GM23338 (cell line): ENCODE measurements at regions not wholly inside any gene's neighbourhood (a gene's known extent, or its start where the extent isn't known, plus 50 kb on each side); places are given as distances from the start of the nearest gene placed in this dataset.

Experiments used
- ATAC-seq: fragments of 200-7000 bp; cut with Tn5 transposase; 3 replicates; pipeline ENCODE4 v1.9.1; 2020
- DNase-seq: peaks from one replicate; pipeline ENCODE4 v3.0.0-alpha.2; 2015; ENCODE audit warnings: low spot score
- H2AFZ ChIP-seq: fragments of 200-600 bp; sonication (generic); 2 replicates; pipeline ENCODE4 v1.8.0; 2016; ENCODE audit warnings: antibody characterized with exemption, mild to moderate bottlenecking, moderate library complexity
- H3F3A ChIP-seq: fragments of 200-600 bp; sonication (generic); replicated peaks from 2 replicates; pipeline ENCODE4 v1.8.0; 2017; ENCODE audit warnings: antibody characterized with exemption, mixed run types, low read depth
- H3K27ac ChIP-seq: fragments of 200-600 bp; sonication (generic); 2 replicates; pipeline ENCODE4 v1.6.1; 2016; ENCODE audit warnings: low read depth
- H3K27me3 ChIP-seq: fragments of 200-600 bp; sonication (generic); 2 replicates; pipeline ENCODE4 v1.8.0; 2016; ENCODE audit warnings: mild to moderate bottlenecking, mixed run types, moderate library complexity; ENCODE audit not compliant: insufficient read depth
- H3K36me3 ChIP-seq: fragments of 200-600 bp; sonication (generic); 2 replicates; pipeline ENCODE4 v1.8.0; 2016; ENCODE audit warnings: mild to moderate bottlenecking; ENCODE audit not compliant: insufficient read depth
- H3K4me1 ChIP-seq: fragments of 200-600 bp; sonication (generic); 2 replicates; pipeline ENCODE4 v1.8.0; 2016; ENCODE audit warnings: mild to moderate bottlenecking, moderate library complexity; ENCODE audit not compliant: insufficient read depth
- H3K4me2 ChIP-seq: fragments of 200-600 bp; sonication (generic); 2 replicates; pipeline ENCODE4 v1.7.1; 2017; ENCODE audit warnings: mixed run types
- H3K4me3 ChIP-seq: fragments of 200-600 bp; sonication (generic); 2 replicates; pipeline ENCODE4 v1.6.1; 2016; ENCODE audit warnings: mixed run types
- H3K79me2 ChIP-seq: fragments of 200-600 bp; sonication (generic); replicated peaks from 2 replicates; pipeline ENCODE4 v1.8.0; 2017; ENCODE audit warnings: mild to moderate bottlenecking; ENCODE audit not compliant: insufficient read depth
- H3K9me2 ChIP-seq: fragments of 200-600 bp; sonication (generic); 2 replicates; pipeline ENCODE4 v1.8.0; 2017; ENCODE audit not compliant: insufficient read depth
- H4K20me1 ChIP-seq: fragments of 200-600 bp; sonication (generic); replicated peaks from 2 replicates; pipeline ENCODE4 v1.8.0; 2017; ENCODE audit warnings: mild to moderate bottlenecking; ENCODE audit not compliant: insufficient read depth
- H3K27ac Mint-ChIP-seq: 2 replicates; pipeline ENCODE4 v1.8.0; 2020; ENCODE audit warnings: inconsistent platforms, mild to moderate bottlenecking, moderate library complexity, mixed read lengths
- H3K27me3 Mint-ChIP-seq: 3 replicates; pipeline ENCODE4 v1.8.0; 2022; ENCODE audit warnings: low read depth, mild to moderate bottlenecking, moderate library complexity, mixed read lengths, inconsistent platforms; ENCODE audit not compliant: insufficient read depth, poor library complexity
- H3K36me3 Mint-ChIP-seq: 3 replicates; pipeline ENCODE4 v1.8.0; 2021; ENCODE audit warnings: low read depth, mild to moderate bottlenecking, inconsistent platforms, moderate library complexity, mixed read lengths
- H3K4me1 Mint-ChIP-seq: 3 replicates; pipeline ENCODE4 v1.8.0; 2020; ENCODE audit warnings: mild to moderate bottlenecking, inconsistent platforms, mixed read lengths
- H3K4me3 Mint-ChIP-seq: 3 replicates; pipeline ENCODE4 v1.8.0; 2021; ENCODE audit warnings: moderate library complexity, mild to moderate bottlenecking, inconsistent platforms, mixed read lengths
- H3K9me3 Mint-ChIP-seq: 3 replicates; pipeline ENCODE4 v1.8.0; 2020; ENCODE audit warnings: moderate library complexity, mild to moderate bottlenecking, inconsistent platforms, mixed read lengths
- CREB1 ChIP-seq: fragments of 250-450 bp; sonication (Bioruptor Pico); IDR thresholded peaks from 2 replicates; pipeline ENCODE4 v1.5.0; 2020; ENCODE audit warnings: low read depth, mild to moderate bottlenecking, moderate library complexity
- EZH2 ChIP-seq: fragments of 200-600 bp; sonication (generic); IDR thresholded peaks from one replicate; pipeline ENCODE4 v1.8.0; 2017; ENCODE audit warnings: antibody characterized with exemption, mild to moderate bottlenecking, low read depth; ENCODE audit not compliant: unreplicated experiment
- EZH2phosphoT487 ChIP-seq: fragments of 200-600 bp; sonication (generic); IDR thresholded peaks from one replicate; pipeline ENCODE4 v1.8.1; 2018; ENCODE audit warnings: antibody characterized with exemption; ENCODE audit not compliant: unreplicated experiment
- JUNB ChIP-seq: IDR thresholded peaks from one replicate; pipeline ENCODE4 v1.6.1; 2016; ENCODE audit warnings: antibody characterized with exemption; ENCODE audit not compliant: unreplicated experiment
- NANOG ChIP-seq: IDR thresholded peaks from 2 replicates; pipeline ENCODE4 v1.6.1; 2016; ENCODE audit warnings: antibody characterized with exemption, borderline replicate concordance
- ZNF114 ChIP-seq: fragments of 250-450 bp; sonication (Bioruptor Pico); IDR thresholded peaks from 2 replicates; pipeline ENCODE4 v1.5.0; 2020; ENCODE audit warnings: mild to moderate bottlenecking, moderate library complexity
- ZNF331 ChIP-seq: fragments of 250-450 bp; sonication (Bioruptor Pico); IDR thresholded peaks from 2 replicates; pipeline ENCODE4 v1.5.0; 2020; ENCODE audit warnings: low read depth, mild to moderate bottlenecking, moderate library complexity
- TF ChIP-seq, protein P1 (sequence below), 2 experiments: fragments of 200-600 bp in 1 of 2; sonication (generic) in 1 of 2; conservative IDR thresholded peaks; 2 replicates each; pipeline versions ENCODE4 v1.5.1 to v1.6.1; 2016 to 2017; ENCODE audit warnings: antibody characterized with exemption in 2 of 2, low read depth in 2 of 2, mild to moderate bottlenecking in 2 of 2, moderate library complexity in 1 of 2
- TF ChIP-seq, protein P2 (sequence below): IDR thresholded peaks from 2 replicates; pipeline ENCODE4 v1.6.1; 2016; ENCODE audit warnings: antibody characterized with exemption
- TF ChIP-seq, protein P3 (sequence below): IDR thresholded peaks from one replicate; pipeline ENCODE4 v1.6.1; 2018; ENCODE audit warnings: antibody characterized with exemption; ENCODE audit not compliant: unreplicated experiment

DNA sequence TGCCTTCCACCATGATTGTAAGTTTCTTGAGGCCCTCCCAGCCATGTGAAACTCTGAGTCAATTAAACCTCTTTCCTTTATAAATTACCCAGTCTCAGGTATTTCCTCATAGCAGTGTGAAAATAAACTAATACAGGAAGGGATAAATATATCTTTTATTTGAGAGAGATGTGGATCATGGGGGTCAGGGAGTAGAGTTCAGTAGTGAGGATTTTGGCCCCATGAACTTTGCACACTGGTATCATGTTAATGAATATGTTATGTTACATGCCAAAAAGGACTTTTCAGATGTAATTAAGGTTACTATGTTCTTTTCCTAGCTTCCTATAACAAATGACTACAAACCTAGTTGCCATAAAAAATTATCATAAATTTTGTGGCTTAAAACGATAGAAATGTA is 1393.7 kb downstream of the DSC3 start:
- DNase-seq (no peak), ATAC-seq (no peak)
- no peak overlapping the region for H3K4me3 ChIP-seq
- Mint-ChIP-seq H3K9me3 (no peaks in the 10 kb centered on the region), H3K36me3 (no peaks in the 10 kb centered on the region), H3K27me3 (no peaks in the 10 kb centered on the region), H3K4me3 (no peak overlapping the region), H3K27ac (no peak overlapping the region), H3K4me1 (peaks cover 5% of the 10 kb centered on the region)
- no peaks in the 10 kb centered on the region for H4K20me1 ChIP-seq
- no peaks in the 10 kb centered on the region for H3K4me1 ChIP-seq
- no peaks in the 10 kb centered on the region for H3F3A ChIP-seq
- H3K36me3 ChIP-seq, result no peaks in the 10 kb centered on the region
- no peak overlapping the region for H3K27ac ChIP-seq
- no peaks in the 10 kb centered on the region for H3K27me3 ChIP-seq
- no peak overlapping the region for H3K4me2 ChIP-seq
- TF ChIP-seq EZH2 (no peak), NANOG (no peak), CREB1 (CRISPR knock-in tag) (no peak)
- H2AFZ ChIP-seq, result no peak overlapping the region
- peaks cover 6% of the 10 kb centered on the region for H3K9me2 ChIP-seq
- no peaks in the 10 kb centered on the region for H3K79me2 ChIP-seq

DNA sequence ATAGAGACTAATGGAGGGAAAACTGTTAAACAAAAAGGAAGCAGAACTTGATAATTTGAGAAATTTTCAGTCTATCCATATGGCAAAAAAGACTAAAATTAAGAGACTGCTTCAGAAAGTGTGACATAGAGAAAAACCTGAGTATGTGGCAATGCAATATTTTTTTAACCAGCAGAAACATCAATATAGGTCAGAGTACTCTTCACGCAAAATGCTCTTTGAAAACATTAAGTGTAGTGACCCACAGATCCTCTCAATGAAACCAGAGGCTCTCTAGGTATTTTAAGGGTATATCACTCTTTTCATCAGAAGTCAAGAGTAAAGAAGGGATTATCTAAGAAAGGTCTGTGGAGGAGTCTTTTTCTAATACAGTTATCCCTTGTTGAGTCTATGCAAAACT is 1394.8 kb downstream of the DSC3 start:
- ATAC-seq (no peak), DNase-seq (no peak)
- no peaks in the 10 kb centered on the region for H3K79me2 ChIP-seq
- H2AFZ ChIP-seq, result no peak overlapping the region; the same call in 1 of the 2 replicates
- no peaks in the 10 kb centered on the region for H3K27me3 ChIP-seq
- H3K4me3 ChIP-seq, result no peak overlapping the region
- Mint-ChIP-seq H3K9me3 (no peaks in the 10 kb centered on the region), H3K27me3 (no peaks in the 10 kb centered on the region), H3K4me1 (peaks cover 5% of the 10 kb centered on the region), H3K27ac (no peak overlapping the region), H3K4me3 (no peak overlapping the region), H3K36me3 (no peaks in the 10 kb centered on the region)
- H4K20me1 ChIP-seq, result no peaks in the 10 kb centered on the region
- no peak overlapping the region for H3K27ac ChIP-seq
- H3K4me2 ChIP-seq, result no peak overlapping the region
- H3K36me3 ChIP-seq, result no peaks in the 10 kb centered on the region
- H3K9me2 ChIP-seq, result peaks cover 6% of the 10 kb centered on the region
- H3K4me1 ChIP-seq, result no peaks in the 10 kb centered on the region
- H3F3A ChIP-seq, result no peaks in the 10 kb centered on the region
- TF ChIP-seq ZNF331 (no peak), EZH2 (no peak), JUNB (no peak), ZNF114 (no peak), CREB1 (CRISPR knock-in tag) (no peak), NANOG (no peak), EZH2phosphoT487 (no peak)
- TF ChIP-seq, protein P1, sequence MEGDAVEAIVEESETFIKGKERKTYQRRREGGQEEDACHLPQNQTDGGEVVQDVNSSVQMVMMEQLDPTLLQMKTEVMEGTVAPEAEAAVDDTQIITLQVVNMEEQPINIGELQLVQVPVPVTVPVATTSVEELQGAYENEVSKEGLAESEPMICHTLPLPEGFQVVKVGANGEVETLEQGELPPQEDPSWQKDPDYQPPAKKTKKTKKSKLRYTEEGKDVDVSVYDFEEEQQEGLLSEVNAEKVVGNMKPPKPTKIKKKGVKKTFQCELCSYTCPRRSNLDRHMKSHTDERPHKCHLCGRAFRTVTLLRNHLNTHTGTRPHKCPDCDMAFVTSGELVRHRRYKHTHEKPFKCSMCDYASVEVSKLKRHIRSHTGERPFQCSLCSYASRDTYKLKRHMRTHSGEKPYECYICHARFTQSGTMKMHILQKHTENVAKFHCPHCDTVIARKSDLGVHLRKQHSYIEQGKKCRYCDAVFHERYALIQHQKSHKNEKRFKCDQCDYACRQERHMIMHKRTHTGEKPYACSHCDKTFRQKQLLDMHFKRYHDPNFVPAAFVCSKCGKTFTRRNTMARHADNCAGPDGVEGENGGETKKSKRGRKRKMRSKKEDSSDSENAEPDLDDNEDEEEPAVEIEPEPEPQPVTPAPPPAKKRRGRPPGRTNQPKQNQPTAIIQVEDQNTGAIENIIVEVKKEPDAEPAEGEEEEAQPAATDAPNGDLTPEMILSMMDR (conservative IDR thresholded peaks at IDR 0.05; ENCODE audit: low read depth in 2 of 2), result no peak
- TF ChIP-seq, protein P2, sequence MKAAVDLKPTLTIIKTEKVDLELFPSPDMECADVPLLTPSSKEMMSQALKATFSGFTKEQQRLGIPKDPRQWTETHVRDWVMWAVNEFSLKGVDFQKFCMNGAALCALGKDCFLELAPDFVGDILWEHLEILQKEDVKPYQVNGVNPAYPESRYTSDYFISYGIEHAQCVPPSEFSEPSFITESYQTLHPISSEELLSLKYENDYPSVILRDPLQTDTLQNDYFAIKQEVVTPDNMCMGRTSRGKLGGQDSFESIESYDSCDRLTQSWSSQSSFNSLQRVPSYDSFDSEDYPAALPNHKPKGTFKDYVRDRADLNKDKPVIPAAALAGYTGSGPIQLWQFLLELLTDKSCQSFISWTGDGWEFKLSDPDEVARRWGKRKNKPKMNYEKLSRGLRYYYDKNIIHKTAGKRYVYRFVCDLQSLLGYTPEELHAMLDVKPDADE, result no peak
- TF ChIP-seq, protein P3, sequence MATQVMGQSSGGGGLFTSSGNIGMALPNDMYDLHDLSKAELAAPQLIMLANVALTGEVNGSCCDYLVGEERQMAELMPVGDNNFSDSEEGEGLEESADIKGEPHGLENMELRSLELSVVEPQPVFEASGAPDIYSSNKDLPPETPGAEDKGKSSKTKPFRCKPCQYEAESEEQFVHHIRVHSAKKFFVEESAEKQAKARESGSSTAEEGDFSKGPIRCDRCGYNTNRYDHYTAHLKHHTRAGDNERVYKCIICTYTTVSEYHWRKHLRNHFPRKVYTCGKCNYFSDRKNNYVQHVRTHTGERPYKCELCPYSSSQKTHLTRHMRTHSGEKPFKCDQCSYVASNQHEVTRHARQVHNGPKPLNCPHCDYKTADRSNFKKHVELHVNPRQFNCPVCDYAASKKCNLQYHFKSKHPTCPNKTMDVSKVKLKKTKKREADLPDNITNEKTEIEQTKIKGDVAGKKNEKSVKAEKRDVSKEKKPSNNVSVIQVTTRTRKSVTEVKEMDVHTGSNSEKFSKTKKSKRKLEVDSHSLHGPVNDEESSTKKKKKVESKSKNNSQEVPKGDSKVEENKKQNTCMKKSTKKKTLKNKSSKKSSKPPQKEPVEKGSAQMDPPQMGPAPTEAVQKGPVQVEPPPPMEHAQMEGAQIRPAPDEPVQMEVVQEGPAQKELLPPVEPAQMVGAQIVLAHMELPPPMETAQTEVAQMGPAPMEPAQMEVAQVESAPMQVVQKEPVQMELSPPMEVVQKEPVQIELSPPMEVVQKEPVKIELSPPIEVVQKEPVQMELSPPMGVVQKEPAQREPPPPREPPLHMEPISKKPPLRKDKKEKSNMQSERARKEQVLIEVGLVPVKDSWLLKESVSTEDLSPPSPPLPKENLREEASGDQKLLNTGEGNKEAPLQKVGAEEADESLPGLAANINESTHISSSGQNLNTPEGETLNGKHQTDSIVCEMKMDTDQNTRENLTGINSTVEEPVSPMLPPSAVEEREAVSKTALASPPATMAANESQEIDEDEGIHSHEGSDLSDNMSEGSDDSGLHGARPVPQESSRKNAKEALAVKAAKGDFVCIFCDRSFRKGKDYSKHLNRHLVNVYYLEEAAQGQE, result no peak
